ENCODE measurements at regions not wholly inside any gene's neighbourhood (a gene's known extent, or its start where the extent isn't known, plus 50 kb on each side); places are given as distances from the start of the nearest gene placed in this dataset.

GRCh38 chr12:61754214-61754613 is 506.0 kb upstream of the USP15 start:
- no peaks in the 10 kb centered on the region for H3K79me2 ChIP-seq (ENCODE audit: low read length)
- no peaks in the 10 kb centered on the region for H3K9me3 ChIP-seq (ENCODE audit: insufficient read depth, low read length)
- H3K27me3 ChIP-seq (ENCODE audit: low read depth, low read length): no peaks in the 10 kb centered on the region
- H3K4me2 ChIP-seq (ENCODE audit: low read length): no peak overlapping the region
- H4K20me1 ChIP-seq (ENCODE audit: insufficient read depth, low read length): no peaks in the 10 kb centered on the region
- H3K36me3 ChIP-seq (replicated peaks; ENCODE audit: low read depth, low read length): no peaks in the 10 kb centered on the region
- H3K4me1 ChIP-seq (ENCODE audit: low read length): no peaks in the 10 kb centered on the region
- TF ChIP-seq CTCF (IDR thresholded peaks at IDR 0.05; ENCODE audit: low read depth, low read length) (no peak), EZH2phosphoT487 (IDR thresholded peaks at IDR 0.05; ENCODE audit: low read depth) (no peak)
- no peak overlapping the region for H3K4me3 ChIP-seq (ENCODE audit: low read length)
- no peak overlapping the region for H2AFZ ChIP-seq (ENCODE audit: low read depth, low read length)
- H3K27ac ChIP-seq (ENCODE audit: low read length): no peak overlapping the region
- H3K9ac ChIP-seq (ENCODE audit: low read length): no peak overlapping the region

GRCh38 chr12:61757831-61758505 is 502.2 kb upstream of the USP15 start:
- Histone ChIP-seq H3K4me2 (ENCODE audit: low read length) (no peak overlapping the region), H3K27me3 (ENCODE audit: low read depth, low read length) (no peaks in the 10 kb centered on the region), H3K27ac (ENCODE audit: low read length) (no peak overlapping the region), H4K20me1 (ENCODE audit: insufficient read depth, low read length) (no peaks in the 10 kb centered on the region), H3K4me1 (ENCODE audit: low read length) (no peaks in the 10 kb centered on the region), H3K79me2 (ENCODE audit: low read length) (no peaks in the 10 kb centered on the region), H3K4me3 (ENCODE audit: low read length) (no peak overlapping the region), H3K9me3 (ENCODE audit: insufficient read depth, low read length) (no peaks in the 10 kb centered on the region), H3K9ac (ENCODE audit: low read length) (no peak overlapping the region), H3K36me3 (replicated peaks; ENCODE audit: low read depth, low read length) (no peaks in the 10 kb centered on the region), H2AFZ (ENCODE audit: low read depth, low read length) (no peak overlapping the region)
- no peak for TF ChIP-seq EZH2phosphoT487 (IDR thresholded peaks at IDR 0.05; ENCODE audit: low read depth)
- no peak for TF ChIP-seq CTCF (IDR thresholded peaks at IDR 0.05; ENCODE audit: low read depth, low read length)

GRCh38 chr12:61758661-61759060 is 501.5 kb upstream of the USP15 start:
- no peak for TF ChIP-seq EZH2phosphoT487 (IDR thresholded peaks at IDR 0.05; ENCODE audit: low read depth)
- no peak for TF ChIP-seq CTCF (IDR thresholded peaks at IDR 0.05; ENCODE audit: low read depth, low read length)
- Histone ChIP-seq H3K4me3 (ENCODE audit: low read length) (no peak overlapping the region), H3K27ac (ENCODE audit: low read length) (no peak overlapping the region), H3K4me1 (ENCODE audit: low read length) (no peaks in the 10 kb centered on the region), H4K20me1 (ENCODE audit: insufficient read depth, low read length) (no peaks in the 10 kb centered on the region), H3K36me3 (replicated peaks; ENCODE audit: low read depth, low read length) (no peaks in the 10 kb centered on the region), H3K9me3 (ENCODE audit: insufficient read depth, low read length) (no peaks in the 10 kb centered on the region), H3K4me2 (ENCODE audit: low read length) (no peak overlapping the region), H3K27me3 (ENCODE audit: low read depth, low read length) (no peaks in the 10 kb centered on the region), H3K79me2 (ENCODE audit: low read length) (no peaks in the 10 kb centered on the region), H3K9ac (ENCODE audit: low read length) (no peak overlapping the region), H2AFZ (ENCODE audit: low read depth, low read length) (no peak overlapping the region)

- Histone ChIP-seq H3K27ac (ENCODE audit: low read length) (no peak overlapping the region), H3K4me2 (ENCODE audit: low read length) (no peak overlapping the region), H3K27me3 (ENCODE audit: low read depth, low read length) (no peaks in the 10 kb centered on the region), H2AFZ (ENCODE audit: low read depth, low read length) (no peak overlapping the region), H3K4me3 (ENCODE audit: low read length) (no peak overlapping the region), H4K20me1 (ENCODE audit: insufficient read depth, low read length) (no peaks in the 10 kb centered on the region), H3K9me3 (ENCODE audit: insufficient read depth, low read length) (no peaks in the 10 kb centered on the region), H3K36me3 (replicated peaks; ENCODE audit: low read depth, low read length) (no peaks in the 10 kb centered on the region), H3K79me2 (ENCODE audit: low read length) (no peaks in the 10 kb centered on the region), H3K9ac (ENCODE audit: low read length) (no peak overlapping the region), H3K4me1 (ENCODE audit: low read length) (no peaks in the 10 kb centered on the region)
- no peak for TF ChIP-seq CTCF (IDR thresholded peaks at IDR 0.05; ENCODE audit: low read depth, low read length)
- no peak for TF ChIP-seq EZH2phosphoT487 (IDR thresholded peaks at IDR 0.05; ENCODE audit: low read depth)
Measured at GRCh38 chr12:61765926-61766325, 494.3 kb upstream of the USP15 start.

Data from OCI-LY3 (cell line).